Superior temporal gyrus (tissue), 1 donor: ENCODE measurements at regions not wholly inside any gene's neighbourhood (a gene's known extent, or its start where the extent isn't known, plus 50 kb on each side); places are given as distances from the start of the nearest gene placed in this dataset.

Experiments used
- DNase-seq: peaks from one replicate; pipeline ENCODE4 v3.0.0-alpha.2; 2016; ENCODE audit errors: extremely low spot score

DNA sequence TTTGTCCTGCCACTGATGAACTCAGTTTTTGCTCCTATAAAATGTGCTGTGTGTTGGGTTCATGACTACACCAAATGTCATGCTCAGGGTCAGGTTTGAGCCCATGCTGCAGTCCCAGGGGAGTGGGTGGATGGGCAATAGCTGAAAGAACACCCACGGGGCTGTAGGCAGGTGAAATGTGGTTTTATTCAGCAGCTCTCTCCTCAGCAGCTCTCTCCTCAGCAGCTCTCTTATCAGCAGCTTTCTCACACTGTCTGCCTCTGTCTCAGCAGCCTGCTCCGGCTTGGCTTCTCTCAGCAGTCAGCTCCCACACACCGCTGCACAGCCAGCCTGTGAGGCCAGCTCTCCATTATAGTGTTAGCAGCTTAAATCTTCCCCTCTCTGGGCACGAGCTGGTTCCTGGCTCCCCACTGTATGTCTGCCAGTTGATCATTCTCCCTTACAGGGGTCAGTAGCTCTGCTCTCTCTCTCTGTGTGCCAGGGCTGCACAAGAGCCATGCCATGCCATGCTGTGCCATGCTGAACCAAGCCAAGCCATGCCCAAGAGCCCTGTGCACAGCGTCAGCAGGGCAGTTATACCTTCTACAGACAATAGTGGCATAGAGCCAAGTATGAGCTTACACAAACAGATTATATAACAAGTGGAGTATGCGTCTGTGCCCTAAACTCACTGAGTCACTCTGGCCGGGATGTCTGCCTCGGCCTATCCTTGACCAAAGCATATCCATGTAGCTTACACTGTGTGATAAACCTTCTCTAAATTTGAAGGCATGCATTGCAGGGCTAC is 303.3 kb upstream of the TMPO start:
- no peak for DNase-seq

DNA sequence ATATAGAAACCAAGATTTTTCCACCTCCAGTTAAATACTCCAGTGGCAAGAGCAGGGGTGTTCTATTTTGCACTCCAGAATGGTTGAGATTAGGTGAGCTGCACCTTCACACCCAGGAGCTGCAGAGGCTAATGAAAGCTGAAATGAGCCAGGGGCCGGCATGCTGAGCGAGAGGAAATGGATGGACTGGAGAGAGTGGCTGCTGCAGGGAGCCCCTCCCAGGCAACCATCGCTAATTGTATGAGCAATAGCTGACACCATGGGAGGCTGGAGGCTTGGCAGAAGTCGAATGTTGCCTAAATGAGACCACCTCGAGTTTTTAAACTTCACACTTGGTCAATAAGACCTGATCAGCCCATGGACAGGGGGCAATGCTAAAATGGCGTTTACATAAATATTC is 301.8 kb upstream of the TMPO start:
- no peak for DNase-seq

DNA sequence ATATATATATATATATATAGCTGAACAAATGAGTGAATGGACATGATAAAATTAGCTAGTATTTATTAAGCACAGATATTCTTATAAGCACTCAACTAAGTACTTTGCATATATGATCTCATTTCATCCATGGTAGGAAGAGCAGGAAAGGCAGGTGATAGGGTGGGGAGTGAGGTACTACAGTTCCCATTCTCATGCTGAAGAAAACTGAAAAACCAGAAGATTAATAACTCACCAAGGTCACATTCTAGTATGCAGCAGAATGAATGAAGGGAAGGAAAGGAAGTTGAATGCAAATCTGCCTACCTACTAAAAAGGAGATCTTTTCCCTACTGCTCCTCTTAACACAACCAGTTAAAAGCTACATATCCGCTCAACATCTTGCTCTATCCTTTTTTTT is 298.1 kb upstream of the TMPO start:
- DNase-seq, result no peak

DNA sequence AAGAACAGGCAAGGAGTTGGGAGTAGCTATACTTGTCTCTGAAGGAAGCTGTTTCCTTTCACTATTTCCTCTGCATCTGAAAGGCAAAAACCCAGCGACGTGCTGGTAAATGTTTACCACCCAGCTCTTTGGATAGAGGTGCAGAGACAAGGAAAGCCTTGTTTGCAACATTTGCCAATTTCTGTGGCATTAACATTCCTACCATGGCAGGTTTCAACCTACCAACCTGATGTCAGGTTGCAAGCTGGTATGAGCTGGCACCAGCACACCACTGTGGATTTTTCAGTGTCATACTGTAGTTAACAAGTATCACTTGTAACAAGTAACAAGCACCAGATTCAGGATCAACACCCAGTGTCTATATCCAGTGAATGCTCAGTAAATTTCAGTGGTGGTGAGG is 294.8 kb upstream of the TMPO start:
- DNase-seq, result no peak

DNA sequence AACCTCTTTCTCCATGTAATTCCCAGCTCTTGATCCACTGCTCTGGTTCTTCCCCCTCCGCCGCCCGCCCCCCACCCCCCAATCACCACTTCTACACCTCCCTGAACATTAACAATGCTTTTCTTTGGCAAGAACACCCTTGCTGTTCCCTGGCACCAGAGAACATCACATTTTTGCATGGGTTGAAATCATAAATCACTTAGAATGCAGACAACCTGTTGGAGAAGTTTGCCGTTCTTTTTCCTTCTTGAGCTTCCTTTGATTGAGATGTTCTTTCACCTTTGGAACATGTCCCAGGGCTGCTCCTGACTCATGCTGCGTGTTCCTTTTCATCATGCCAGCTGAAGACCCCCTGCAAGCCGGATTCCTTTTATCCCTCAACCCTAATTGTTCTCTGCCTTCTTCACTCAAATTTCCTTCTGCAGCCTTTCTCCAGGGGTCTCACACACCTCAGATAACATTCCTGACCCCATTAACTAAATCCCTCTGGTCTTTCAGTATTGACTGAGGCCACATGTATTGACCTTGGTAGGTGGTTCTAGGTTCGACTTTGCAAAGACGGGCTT is 294.1 kb upstream of the TMPO start:
- DNase-seq, result no peak

DNA sequence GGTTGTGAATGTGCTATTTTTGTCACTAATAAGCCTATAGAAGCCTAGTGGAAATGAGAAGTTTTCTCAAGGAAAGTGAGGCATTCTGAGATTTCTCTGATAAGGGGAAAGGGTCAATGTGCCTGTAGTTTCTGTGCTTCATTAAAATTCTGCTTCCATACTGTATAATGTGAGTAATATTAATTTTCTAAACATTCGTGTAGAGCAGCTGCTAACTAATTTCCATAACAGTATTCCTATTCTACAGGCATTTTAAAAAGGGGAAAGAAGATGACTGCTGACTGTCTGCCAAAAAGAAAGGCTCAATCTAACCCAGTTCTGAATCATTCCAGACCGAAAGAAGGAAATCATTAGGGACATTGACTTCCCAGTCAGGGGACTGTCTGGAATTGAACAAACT is 293.3 kb upstream of the TMPO start:
- DNase-seq, result no peak

DNA sequence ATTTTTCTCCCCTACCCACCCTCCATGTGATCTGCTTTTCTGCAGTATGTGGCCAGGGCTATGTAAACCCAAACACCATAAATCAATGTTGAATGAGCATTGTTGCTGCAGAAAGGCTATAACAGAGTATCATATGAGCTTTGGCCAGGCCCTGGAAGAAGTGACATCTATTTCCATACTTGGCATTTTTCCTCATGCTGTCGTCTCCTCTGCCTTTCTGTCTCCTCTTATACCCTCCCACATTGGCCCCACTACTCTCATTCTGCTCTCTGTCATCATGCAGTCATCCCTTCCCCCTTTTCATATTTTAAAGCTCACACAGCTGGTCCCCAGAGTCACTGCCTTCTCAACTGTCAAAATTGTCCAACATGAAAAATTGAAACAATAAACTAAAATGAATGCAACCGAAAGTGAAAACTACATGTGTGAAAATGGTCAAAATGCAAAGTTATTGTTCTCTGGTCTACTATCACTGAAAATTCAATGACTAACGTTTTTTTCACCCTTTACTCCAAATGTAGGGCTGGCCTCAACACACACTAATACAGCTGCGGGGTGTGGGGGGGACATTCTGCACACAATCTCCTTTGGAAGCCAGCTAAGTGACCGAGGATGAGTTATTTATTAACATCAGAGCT is 290.7 kb upstream of the TMPO start:
- no peak for DNase-seq

DNA sequence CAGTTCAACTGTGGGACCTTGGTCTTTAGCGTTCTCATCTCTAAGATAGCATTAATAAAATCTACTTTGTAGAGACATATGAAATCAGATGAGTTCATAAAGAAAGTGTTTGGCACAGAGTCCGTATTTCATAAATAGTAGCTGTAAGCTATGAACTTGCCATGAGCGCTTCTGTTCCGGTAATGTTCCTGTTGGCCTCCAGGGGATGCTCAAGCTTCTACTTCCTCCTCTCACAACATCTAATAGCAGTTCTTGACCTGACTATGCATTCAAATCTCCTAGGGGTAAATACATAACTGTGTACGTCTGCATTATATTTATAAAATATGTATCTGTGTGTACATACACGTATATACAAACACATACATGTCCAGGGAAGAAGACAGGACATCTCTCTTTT is 288.2 kb upstream of the TMPO start:
- no peak for DNase-seq

DNA sequence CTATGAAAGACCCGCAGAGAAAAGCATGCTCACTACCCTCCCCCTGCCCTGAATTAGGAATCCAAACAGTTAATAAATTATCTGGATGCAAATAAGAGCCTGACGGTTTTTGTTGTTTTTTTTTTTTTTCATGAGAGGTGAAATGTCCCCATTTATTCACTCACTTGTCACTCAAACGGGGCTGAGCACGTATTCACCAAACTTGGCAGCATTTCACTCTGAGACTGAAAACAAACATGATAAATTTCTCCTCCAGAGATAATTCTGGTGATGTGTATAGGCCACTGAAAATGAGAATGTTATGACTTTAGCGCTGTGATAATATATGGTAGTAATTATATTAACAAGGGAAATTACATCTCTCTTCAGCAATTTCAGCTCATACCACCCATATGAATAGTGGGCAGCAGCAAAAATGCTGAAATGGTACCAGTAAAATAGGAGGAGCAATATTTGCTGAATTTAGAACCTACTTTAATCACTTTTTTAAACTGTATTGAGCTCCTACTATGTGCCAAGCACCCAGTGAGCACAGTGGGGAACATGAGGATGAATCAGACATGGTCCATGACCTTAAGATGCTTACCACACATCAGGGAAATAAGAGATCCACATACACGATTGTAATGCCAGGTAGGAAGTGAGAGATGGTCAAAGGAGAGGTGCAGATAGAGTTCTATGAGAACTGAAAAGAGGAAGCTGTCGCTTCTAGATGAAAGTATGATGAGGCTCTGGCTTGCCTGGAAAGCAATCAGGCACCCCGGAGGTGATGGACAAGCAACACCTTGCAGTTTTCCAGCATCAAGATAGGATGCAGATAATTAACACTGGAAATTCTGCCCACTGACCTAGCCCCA is 286.5 kb upstream of the TMPO start:
- no peak for DNase-seq

DNA sequence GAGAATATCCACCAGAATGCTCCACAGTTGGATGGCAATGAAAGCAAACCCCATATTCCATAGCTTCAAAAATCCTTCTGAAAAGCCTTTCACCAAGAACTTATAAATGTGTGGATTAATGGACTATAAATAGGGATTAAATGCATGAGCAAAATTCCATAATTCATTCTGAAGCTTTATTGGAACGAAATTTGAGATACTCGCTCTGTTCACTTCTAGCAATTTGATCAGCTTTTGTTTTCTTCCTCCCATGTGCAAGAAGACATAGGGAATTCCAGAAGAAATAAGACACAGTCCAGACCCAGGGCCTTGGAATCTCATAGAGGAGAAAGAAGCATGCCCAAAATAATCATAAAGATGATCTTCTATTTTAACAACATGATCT is 285.9 kb upstream of the TMPO start:
- DNase-seq, result no peak

DNA sequence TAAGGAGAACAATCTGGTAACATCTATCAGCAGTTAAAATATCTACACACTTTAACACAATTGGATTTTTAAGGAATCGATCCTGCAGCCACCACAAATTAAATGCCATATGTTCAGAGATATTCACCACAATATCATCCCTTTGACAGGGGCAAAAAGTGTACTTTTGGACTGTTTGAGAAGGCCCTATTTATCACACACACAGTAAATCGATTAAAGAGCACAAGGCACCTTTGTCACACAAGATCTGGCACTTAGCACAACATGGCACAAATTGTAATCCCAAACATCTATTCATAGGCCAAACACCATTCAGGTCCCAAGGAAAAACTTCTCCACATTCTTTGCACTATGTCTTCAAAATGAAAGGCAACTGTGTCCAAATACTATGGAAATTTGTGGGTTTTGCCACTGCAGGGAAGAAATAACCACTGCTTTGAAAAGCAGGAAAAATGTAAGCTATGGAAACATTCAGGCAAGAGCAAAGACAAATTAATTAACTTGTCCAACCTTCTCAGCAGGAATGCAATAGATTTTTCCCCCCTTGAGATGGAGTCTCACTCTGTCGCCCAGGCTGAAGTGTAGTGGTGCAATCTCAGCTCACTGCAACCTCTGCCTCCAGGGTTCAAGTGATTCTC is 282.5 kb upstream of the TMPO start:
- no peak for DNase-seq

DNA sequence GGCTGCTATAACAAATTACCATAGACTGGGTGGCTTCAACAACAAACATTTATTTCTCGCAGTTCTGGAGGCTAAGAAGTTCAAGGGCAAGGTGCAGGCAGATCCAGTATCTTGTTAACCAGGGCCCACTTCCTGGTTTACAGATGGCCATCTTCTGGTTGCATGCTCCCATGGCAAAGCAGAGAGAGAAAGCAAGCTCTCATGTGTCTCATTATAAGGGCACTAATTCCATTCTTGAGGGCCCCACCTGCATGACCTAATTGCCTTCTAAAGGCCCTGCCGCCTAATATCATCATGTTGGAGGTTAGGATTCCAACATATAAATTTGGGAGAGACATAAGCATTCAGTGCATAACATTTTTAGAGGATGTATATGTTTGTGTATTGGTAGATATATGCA is 280.1 kb upstream of the TMPO start:
- DNase-seq, result no peak

DNA sequence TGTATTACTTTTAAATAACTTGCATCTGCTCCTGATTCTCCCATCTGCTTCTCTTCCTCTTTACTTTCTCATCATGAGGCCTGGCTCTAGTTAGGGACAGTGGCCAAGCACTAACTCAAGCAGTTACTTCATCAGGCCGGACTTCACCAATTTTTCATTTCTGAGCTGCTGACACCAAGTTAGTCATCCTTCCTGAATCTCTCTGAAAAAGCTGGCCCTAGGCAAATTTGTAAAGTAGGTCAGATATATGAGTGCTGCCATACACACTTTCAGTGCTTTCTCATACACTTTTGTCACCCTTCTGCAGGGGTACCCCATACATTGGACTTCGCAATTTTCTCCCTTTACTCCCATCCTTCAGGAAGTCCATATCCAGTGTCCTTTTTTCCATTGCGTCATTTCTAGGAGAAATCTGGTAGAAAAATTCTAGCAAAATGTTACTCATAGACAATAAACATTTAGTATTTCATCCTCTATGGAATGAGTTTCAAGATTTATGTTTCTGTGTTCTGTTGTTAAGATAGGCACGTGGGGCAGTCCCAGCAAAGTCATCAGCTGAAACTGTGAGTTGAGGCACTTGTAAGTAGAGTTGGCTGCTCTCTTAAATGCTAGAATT is 276.8 kb upstream of the TMPO start:
- DNase-seq, result no peak

DNA sequence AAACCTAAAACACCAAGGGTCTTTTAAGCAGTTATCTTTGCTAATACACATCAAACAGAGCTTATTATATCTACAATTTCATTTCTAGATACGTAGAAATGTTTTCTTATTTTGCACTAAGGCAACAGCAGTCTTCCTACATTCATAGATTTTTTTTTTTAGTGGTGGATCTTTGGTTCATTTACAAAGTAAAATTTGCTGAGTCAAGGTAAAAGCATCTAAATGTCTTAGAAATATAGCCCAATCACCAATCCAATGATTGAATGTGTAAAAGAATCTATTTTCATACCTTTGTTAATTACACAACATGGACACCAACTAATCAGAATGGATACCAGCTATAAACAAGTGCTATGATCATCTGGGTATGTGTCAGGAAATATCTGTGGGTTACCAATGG is 272.2 kb upstream of the TMPO start:
- DNase-seq, result no peak

DNA sequence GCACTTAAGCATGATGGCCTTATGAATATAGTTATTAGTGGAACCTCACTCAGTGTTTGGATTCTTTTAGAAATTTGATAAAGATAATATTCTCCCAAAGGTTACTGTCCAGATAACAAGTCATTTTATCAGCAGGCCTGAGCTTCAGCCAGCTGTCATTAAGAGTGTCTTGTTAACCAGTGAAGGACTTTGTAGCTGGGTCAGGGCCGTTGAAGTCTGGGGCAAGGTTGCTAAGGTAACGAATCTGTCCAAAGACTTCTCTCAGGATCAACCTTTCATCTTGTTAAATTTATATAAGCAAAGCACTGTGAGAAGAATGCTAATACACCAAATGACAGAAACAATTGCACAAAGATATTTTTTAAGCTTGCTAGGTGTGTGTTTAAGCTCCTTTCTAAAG is 271.3 kb upstream of the TMPO start:
- no peak for DNase-seq

DNA sequence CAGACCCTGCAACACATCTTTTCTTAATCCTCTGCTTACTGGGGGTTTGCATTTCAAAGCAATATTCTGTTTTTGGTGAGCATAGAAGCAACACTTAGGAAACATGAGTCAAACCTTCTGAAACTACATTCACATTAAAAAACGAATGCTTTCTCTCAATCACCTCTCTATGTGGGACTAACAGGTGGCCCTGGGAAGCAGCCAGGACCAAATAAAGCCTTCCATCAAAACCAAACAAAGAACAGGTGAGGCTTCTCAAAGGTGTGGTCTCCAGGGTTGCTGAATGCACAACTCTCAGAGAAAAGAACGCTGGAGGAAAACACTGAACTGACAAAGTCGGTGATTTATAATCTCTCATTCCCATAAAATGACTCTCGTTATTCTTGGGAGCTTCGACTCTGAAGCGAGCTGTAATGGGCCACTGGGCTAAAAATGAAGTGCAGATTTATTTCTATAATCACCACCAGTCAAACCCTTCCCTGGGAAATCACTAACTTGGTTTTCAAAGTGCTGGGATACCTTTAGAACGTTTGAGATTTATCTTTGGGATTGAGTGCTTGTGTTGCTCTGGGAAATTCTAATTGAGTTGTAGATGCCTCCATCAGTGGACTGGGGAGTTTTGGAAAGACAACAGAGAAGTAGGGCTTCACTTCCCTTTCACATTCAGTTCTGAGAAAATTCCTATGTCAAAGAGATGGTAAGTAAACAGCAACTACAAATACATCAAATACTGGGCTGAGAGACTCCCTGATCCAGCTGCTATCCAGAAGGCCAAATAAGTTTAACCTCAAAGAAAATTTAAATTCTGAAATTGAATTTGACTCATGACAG is 262.0 kb upstream of the TMPO start:
- DNase-seq, result no peak

DNA sequence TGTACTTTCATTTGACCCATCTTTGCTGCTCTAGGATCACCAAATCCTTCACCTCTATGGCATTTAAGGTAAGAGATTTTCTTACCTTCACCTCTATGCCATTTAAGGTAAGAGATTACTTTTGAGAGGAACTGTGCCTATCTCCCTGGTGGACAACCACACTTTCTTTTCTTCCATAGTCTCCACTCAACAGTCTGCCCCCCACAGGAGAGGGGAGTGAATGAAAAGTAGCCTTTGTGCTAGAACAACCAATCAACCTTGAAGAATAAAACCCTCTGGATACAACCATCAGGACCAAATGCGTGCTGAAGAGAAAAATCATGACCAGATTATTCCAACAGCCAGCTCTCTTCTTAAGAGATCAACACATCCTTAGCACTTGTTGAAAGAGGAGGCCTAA is 258.6 kb upstream of the TMPO start:
- DNase-seq, result no peak

DNA sequence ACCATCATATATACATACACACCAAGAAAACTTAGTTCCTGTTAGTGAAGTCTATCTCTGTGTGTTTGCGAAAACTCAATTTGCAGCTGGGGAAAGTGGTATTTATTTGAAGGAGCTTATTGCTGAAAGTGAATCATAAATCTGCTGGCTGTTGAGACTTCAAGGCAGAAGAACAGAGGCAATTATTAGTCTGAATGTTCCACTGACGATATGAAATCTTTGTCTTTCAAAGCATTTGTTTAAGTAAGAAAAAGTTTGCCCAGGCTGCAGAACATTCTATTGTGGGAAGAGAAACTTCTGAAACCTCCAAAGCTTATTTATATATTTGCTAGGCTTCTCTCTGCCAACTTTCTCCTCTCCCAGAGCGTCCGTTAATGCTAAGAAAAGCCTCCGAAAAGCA is 255.7 kb upstream of the TMPO start:
- DNase-seq, result peak; percentile 12

DNA sequence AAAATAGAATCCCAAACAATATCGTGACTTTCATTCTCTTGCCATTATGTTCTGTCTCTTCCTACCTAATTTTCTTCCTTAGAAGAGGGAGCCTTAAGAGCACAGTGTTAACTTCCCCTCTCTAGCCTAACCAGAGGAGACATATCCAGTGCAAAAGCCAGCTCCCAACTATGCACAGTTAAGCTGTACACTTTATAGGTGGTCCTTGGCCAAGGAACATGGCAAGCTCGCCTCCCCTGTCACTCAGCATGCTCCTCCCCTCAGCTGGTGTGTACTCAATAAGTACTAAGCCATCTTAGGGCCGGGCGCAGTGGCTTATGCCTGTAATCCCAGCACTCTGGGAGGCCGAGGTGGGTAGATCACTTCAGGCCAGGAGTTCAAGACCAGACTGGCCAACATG is 255.1 kb upstream of the TMPO start:
- DNase-seq, result no peak

DNA sequence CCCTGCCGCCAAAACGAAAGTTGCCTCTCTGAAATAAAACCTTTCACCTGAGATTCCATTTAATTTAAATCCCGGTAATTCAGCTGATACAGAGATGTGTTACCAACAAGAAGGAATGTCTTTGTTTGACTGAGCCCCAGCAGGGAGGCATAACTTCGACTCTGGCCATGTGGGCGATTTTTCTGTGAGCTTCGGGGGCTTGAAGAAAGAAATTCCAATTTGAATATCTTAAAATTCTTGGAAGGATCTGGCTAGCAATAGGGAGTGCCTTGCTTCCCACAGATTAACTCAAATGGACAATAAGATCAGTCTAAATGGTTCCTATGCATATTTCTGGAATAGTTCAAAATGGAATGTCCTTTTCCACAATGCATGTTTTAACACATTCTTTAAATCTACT is 252.5 kb upstream of the TMPO start:
- no peak for DNase-seq
